HT-29 (cell line): ENCODE measurements at regions not wholly inside any gene's neighbourhood (a gene's known extent, or its start where the extent isn't known, plus 50 kb on each side); places are given as distances from the start of the nearest gene placed in this dataset.
"Not testable (repeated sequence)": the region's sequence is repeated elsewhere in the genome, so short reads cannot be mapped to it uniquely, and the experiment has no call there.

Experiments
- DNase-seq: peaks from one replicate; pipeline ENCODE4 v3.0.0-alpha.2; 2015; ENCODE audit warnings: low spot score

- no peak for DNase-seq
These were observed 61.2 kb downstream of the VIP start for GRCh38 chr6:152811785-152812184.

DNA sequence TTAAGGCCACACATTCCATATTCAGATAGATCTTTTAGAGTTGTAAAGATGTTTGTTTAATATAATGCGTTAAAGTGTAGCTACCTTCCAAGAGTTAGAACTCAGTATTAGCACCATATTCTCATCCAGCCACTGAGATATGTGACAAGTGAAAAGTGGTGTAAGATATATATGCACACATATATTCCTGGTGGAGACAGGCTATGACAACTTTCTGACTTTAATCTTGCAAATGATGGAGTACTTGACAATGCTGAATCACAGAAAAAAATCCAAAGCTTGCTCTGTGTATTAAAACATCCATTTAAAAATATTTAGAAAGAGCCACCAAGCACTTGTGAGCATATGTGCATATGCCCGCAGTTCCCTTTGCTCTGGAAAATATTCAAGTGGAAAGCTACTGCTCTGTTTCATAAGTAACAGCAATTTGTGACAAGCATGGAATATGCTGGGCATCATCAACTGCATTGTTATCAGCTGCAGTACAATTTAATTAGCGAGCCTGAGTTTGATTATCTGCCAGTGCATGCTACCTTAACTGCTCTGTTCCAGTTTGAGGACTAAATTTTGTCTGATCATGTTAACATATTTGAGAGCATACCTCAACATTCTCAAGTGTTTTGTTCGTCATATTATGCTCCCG lies 64.8 kb downstream of the VIP start:
- no peak for DNase-seq

DNA sequence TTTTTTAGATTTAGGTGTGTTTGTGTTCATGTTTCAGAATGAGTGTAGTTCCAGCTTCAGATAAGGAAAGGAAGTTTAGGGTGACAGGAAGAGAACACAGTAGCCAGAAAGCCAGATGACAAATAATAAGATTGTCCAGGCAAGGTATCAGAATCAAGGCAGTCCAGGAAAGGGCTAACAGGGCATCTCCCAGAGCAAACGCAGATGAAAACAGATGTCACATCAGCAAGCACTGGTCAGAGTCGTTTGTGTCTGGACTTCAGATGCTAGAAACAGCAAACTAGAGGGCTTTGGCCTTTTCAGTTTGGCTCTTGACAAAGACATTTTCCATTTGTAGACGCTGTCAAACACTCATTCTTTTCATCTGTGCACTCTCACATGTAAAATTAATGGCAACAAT lies 65.5 kb downstream of the VIP start:
- DNase-seq = no peak

DNA sequence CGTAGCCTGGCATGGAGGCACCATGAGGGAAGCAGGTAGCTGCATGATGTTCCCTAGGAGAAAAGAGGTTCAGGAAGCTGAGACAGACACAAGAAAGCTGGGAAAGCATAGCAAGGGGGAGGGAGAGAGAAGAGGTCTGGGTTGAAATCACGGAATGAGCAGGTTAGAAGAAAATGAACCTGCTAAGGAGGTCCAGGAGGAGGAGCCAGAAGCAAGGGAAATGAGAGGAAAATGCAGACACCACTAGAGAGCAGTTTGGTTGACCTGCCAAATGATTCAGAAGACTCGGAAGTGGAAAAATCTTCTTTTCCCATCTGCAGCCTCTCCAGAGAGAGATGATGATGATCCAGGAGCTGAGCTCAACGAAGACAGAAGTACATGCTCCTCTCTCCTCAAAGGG lies 70.9 kb downstream of the VIP start:
- DNase-seq = peak; percentile 2

GRCh38 chr6:152824666-152825065 lies 74.1 kb downstream of the VIP start:
- no peak for DNase-seq

- no peak for DNase-seq
These were observed 77.8 kb downstream of the VIP start for GRCh38 chr6:152828431-152828830.

DNA sequence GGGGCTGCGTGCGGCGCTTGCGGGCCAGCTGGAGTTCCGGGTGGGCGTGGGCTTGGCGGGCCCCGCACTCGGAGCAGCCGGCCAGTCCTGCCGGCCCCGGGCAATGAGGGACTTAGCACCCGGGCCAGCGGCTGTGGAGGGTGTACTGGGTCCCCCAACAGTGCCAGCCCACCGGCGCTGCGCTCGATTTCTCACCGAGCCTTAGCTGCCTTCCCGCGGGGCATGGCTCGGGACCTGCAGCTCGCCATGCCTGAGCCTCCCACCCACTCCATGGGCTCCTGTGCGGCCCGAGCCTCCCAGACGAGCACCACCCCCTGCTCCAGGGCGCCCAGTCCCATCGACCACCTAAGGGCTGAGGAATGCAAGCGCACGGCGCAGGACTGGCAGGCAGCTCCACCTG lies 83.8 kb downstream of the VIP start:
- not testable (repeated sequence) for DNase-seq

DNA sequence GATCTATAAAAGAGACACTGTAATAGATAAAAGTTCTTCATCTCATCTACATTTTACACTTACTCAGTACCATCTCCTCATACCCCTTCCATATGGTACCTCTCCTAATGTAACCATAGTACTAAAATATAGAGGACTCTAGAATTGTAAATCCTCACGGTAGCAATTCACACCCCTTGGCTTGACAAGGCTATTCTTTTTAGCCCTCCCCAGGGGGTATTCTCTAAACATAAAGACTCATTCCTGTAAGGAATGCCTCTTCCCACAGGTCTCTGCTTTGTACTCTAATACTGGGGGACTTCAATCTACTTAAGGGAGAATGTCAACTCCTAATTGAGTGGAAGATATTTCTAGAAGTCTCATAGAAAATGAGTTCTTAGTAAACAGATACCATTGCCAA lies 85.9 kb downstream of the VIP start:
- no peak for DNase-seq

DNA sequence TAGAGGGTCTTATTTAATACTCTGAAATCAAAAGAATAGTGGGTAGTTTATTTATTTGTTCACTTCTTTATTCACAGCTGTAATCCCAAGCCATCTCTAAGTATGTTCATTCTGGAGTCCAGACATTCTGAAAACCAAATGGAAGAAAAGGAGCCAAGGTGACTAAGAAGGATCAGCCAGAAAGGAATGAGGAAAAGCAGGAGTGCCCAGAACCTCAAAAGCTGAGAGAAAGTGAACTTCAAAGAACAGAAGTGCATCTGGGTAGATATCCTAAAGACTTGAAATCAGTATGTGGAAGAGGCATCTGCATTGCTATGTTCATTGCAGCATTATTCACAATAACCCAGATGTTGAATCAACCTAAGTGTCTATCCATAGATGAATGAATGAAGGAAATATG lies 94.8 kb downstream of the VIP start:
- no peak for DNase-seq

GRCh38 chr6:152846825-152847224 lies 96.2 kb downstream of the VIP start:
- no peak for DNase-seq

- no peak for DNase-seq
These were observed 98.3 kb downstream of the VIP start for GRCh38 chr6:152848919-152849318.

- DNase-seq = no peak
These were observed 103.6 kb downstream of the VIP start for GRCh38 chr6:152854086-152854795.

DNA sequence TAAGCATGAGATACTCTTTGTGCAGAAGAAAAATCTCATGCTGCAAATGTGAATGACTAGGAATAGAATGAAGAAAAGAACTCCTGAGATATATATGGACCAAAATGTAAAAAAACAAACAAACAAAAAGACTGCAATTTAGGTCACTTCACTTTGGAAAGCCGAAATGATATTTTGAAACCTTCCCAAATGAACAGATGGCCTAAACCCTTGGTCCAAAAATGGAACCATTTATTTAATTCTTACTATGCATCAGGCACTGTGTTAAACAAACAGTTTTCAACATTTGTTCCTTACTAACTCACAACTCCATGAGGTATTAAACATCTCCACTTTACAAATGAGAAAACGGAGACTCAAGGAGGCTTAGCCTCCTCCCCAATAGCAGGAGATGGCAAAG lies 107.5 kb downstream of the VIP start:
- no peak for DNase-seq

- DNase-seq = no peak
These were observed 108.6 kb downstream of the VIP start for GRCh38 chr6:152859225-152859624.

DNA sequence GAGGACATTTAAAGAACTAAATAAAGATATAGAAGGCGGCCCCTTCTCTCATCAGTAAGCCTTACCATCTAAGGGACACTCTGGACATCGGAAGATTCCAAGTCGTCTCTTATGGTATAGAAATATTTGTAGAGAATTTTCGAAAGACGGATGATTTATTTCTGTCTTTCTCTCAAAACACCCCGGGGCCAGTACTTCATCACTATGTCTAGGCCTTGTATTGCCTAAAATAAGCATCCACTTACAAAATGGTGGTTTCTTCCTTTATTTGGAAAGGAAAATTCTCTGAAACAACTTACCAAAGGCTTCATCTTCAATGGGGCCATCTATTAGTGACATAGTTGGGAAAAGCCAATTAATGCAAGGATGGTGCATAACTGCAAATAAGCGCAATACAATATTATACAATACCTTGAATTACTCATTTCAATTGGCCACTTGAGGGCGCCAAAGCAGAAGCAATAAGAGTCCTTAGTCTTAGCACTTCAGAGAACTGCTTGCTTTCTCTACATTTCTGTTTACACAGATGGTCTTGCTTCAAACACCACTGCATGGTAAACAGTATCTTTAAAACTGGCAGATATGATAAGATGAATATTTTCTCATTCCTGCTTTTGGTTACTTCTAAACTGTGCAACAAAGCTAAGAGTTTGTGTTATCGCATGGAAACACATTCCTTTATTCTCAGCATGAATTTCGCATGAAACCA lies 113.2 kb downstream of the VIP start:
- DNase-seq = peak; percentile 89

DNA sequence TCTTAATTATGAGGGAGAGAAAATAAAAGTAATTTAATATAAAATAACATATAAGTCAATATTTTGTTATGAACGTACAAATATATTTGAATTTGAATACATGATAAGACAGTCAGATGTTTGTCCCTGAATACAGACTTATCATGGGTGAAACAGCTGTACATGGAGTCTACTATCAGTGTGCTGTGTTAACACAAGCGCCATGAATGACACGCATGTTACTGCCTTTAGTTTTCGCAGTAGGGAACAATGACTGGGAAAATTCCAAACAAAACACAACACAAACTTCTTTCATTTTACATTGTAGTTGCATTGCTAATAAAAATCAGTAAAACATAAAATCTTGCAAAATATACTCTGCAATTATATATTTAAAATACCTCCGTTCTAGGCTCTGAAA lies 108.6 kb downstream of the FBXO5 start:
- DNase-seq = no peak

GRCh38 chr6:152874846-152875568 lies 107.8 kb downstream of the FBXO5 start:
- DNase-seq = no peak

- DNase-seq = no peak
These were observed 103.2 kb downstream of the FBXO5 start for GRCh38 chr6:152879681-152880080.

GRCh38 chr6:152893187-152893586 lies 89.7 kb downstream of the FBXO5 start:
- DNase-seq = no peak

GRCh38 chr6:152896923-152897322 lies 85.9 kb downstream of the FBXO5 start:
- DNase-seq = no peak

GRCh38 chr6:152897807-152898399 lies 84.9 kb downstream of the FBXO5 start:
- DNase-seq = peak; percentile 83

GRCh38 chr6:152904678-152905077 lies 78.2 kb downstream of the FBXO5 start:
- DNase-seq = no peak
